ENCODE measurements at regions not wholly inside any gene's neighbourhood (a gene's known extent, or its start where the extent isn't known, plus 50 kb on each side); places are given as distances from the start of the nearest gene placed in this dataset.

DNA sequence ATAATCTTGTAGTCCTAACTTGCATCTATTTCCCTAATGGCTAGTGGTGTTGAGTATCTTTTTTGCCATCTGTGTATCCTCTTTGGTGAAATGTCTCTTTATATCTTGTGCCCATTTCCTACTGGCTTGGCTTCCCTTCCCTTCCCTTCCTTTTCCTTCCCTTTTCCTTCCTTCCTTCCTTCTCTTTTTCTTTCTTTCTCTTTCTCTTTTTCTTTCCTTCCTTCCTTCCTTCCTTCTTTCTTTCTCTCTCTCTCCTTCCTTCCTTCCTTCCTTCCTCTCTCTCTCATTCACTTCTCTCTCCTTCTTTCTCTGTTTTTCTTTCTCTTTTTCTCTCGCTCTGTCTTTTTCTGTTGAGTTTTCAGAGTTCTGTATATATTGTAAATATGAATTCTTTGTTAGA, 61.5 kb upstream of the SLC4A4 start:
- DNase-seq (ENCODE audit: low read depth) = no peak

DNA sequence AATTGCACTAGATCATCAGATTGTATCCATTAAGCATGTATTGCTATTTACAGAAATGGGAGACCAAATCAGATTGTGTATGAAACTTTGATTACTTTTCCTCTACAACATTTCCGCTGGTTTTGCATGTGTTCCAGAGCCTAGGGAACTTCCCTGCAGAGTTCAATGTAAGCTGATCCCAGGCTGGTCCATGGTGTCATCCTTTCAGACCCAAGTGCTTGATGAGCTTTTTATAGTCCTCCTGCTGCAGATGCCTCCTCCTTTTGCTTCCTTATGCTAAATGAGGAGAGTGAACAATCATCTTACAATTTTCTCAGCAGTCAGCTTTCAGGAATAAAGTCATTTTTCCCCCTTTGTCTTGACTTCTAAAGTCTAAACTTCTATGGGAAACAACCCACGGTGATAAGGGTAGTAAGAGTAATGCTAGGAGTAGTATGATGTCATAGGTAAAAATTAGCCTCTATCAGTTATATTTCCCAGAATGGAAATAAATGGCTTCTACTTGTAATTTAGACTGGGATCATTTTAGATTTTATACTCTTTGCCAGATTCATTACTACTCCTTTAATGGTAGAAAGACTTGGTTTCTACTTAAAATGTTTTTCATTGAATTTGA, 55.1 kb upstream of the SLC4A4 start:
- peak; percentile 33 for DNase-seq (ENCODE audit: low read depth)

DNA sequence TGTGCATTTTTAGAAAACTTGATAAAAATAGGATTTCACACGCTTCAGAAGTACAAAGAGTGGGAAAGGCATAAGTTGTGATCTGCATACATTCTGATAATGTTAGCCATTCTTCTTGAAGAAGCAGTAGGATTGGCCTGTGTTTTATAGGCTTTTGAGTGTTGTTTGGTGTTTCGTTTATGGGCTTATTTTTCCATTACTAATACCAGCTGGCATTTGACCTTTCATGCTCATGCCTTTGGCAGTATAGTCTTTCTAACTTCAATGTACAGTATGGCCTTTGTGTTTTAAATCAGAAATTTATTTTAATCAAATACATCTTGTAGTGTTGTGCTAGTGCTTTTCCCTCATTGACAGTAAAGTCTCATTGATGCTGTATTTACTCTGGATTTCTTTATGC, 51.5 kb upstream of the SLC4A4 start:
- DNase-seq (ENCODE audit: low read depth) = peak; percentile 82

DNA sequence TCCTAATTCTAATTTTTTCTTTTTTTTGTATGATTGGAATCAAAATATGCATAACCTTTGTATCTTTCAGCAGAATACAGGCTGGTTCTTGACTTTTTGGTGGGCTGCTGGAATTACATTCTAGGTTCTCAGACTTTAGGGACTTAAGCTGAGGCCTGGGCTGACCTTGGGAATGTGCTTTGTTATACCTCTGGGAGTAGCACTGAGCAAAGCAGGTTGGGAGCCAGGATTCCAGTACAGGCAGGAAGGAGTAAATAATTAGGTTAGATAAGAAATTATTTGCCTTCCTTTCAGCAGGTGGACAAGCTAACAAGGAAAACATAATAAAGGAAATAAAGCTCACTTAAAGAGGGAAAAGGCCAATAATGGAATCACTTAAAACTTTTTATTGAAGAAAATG, 49.9 kb upstream of the SLC4A4 start:
- DNase-seq (ENCODE audit: low read depth) = no peak
